ENCODE measurements at regions not wholly inside any gene's neighbourhood (a gene's known extent, or its start where the extent isn't known, plus 50 kb on each side); places are given as distances from the start of the nearest gene placed in this dataset.

GRCh38 chr12:66945189-66945817 is 266.4 kb upstream of the GRIP1 start:
- 0 out of 2 replicates have a peak, but pooled peaks cover 4% of the 10 kb centered on the region for H3K27me3 ChIP-seq (ENCODE audit: control insufficient read depth, insufficient read depth, low read length)
- no peaks in the 10 kb centered on the region for H3K9me3 ChIP-seq (ENCODE audit: control insufficient read depth, insufficient read depth, low read depth, low read length)
- no peak overlapping the region for H3K4me3 ChIP-seq (ENCODE audit: low read depth in 2 of 2, low read length in 2 of 2)
- BruUV-seq (replicated peaks), result no TSS peak
- TF ChIP-seq TCF7L2 (IDR thresholded peaks at IDR 0.05; ENCODE audit: low read depth, low read length), result no peak
- no peak for TF ChIP-seq SIN3A (IDR thresholded peaks at IDR 0.05; ENCODE audit: borderline replicate concordance, insufficient read depth, low read depth, low read length)
- TF ChIP-seq, protein P1, sequence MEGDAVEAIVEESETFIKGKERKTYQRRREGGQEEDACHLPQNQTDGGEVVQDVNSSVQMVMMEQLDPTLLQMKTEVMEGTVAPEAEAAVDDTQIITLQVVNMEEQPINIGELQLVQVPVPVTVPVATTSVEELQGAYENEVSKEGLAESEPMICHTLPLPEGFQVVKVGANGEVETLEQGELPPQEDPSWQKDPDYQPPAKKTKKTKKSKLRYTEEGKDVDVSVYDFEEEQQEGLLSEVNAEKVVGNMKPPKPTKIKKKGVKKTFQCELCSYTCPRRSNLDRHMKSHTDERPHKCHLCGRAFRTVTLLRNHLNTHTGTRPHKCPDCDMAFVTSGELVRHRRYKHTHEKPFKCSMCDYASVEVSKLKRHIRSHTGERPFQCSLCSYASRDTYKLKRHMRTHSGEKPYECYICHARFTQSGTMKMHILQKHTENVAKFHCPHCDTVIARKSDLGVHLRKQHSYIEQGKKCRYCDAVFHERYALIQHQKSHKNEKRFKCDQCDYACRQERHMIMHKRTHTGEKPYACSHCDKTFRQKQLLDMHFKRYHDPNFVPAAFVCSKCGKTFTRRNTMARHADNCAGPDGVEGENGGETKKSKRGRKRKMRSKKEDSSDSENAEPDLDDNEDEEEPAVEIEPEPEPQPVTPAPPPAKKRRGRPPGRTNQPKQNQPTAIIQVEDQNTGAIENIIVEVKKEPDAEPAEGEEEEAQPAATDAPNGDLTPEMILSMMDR (IDR thresholded peaks at IDR 0.05), result no peak
- TF ChIP-seq, protein P2, sequence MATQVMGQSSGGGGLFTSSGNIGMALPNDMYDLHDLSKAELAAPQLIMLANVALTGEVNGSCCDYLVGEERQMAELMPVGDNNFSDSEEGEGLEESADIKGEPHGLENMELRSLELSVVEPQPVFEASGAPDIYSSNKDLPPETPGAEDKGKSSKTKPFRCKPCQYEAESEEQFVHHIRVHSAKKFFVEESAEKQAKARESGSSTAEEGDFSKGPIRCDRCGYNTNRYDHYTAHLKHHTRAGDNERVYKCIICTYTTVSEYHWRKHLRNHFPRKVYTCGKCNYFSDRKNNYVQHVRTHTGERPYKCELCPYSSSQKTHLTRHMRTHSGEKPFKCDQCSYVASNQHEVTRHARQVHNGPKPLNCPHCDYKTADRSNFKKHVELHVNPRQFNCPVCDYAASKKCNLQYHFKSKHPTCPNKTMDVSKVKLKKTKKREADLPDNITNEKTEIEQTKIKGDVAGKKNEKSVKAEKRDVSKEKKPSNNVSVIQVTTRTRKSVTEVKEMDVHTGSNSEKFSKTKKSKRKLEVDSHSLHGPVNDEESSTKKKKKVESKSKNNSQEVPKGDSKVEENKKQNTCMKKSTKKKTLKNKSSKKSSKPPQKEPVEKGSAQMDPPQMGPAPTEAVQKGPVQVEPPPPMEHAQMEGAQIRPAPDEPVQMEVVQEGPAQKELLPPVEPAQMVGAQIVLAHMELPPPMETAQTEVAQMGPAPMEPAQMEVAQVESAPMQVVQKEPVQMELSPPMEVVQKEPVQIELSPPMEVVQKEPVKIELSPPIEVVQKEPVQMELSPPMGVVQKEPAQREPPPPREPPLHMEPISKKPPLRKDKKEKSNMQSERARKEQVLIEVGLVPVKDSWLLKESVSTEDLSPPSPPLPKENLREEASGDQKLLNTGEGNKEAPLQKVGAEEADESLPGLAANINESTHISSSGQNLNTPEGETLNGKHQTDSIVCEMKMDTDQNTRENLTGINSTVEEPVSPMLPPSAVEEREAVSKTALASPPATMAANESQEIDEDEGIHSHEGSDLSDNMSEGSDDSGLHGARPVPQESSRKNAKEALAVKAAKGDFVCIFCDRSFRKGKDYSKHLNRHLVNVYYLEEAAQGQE (IDR thresholded peaks at IDR 0.05; ENCODE audit: insufficient read depth in 1 of 2, low read depth in 2 of 2, low read length in 1 of 2), result no peak
- no peak for TF ChIP-seq POLR2AphosphoS5 (IDR thresholded peaks at IDR 0.05; ENCODE audit: low read depth, low read length)
- in situ Hi-C loops (cut with HindIII; ENCODE audit: low pct_unique_long_range_greater_than_20kb, low sequenced_read_pairs) (no loop called here), intact Hi-C loops (cut with micrococcal nuclease; ENCODE audit: unreplicated experiment) (no loop called here)
- CTCF ChIA-PET, result no interaction called here
- no peak for DNase-seq (ENCODE audit: low read depth, low spot score)
- H3K4me1 ChIP-seq (ENCODE audit: control insufficient read depth, insufficient read depth, low read length), result no peaks in the 10 kb centered on the region
- POLR2A ChIA-PET, result no interaction called here
- no peak overlapping the region for H3K27ac ChIP-seq (ENCODE audit: low read length)
- ATAC-seq, result no peak
- no peaks in the 10 kb centered on the region for H3K36me3 ChIP-seq (ENCODE audit: control insufficient read depth, insufficient read depth, low read length)

DNA sequence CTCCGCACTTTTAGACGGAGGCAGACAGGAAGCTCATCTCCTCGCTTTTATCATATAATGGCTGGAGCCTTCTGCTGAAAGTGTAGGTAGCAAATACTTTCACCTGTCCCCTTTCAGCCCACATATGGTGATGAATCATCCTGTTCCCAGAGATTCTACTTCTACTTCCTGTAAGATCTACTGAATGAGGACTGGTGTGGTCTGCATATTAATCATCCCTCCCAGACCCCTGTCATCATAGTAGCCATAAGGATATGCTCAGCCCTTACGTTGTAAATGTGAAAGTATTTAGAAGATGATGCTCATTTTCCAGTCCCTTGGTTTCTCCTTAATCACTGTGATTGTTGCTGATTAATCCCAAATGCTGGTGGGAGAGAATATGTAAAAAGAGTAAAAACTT is 268.2 kb upstream of the GRIP1 start:
- no peak overlapping the region for H3K27ac ChIP-seq (ENCODE audit: low read length)
- 0 out of 2 replicates have a peak, but pooled peaks cover 4% of the 10 kb centered on the region for H3K27me3 ChIP-seq (ENCODE audit: control insufficient read depth, insufficient read depth, low read length)
- no peaks in the 10 kb centered on the region for H3K9me3 ChIP-seq (ENCODE audit: control insufficient read depth, insufficient read depth, low read depth, low read length)
- ChIA-PET POLR2A (no interaction called here), CTCF (interaction anchor here (0.6 kb wide), 1 partner anchor 223 kb away, joined by 3 read pairs; no protein-coding TSS in a partner anchor)
- in situ Hi-C loops (cut with HindIII; ENCODE audit: low pct_unique_long_range_greater_than_20kb, low sequenced_read_pairs), result no loop called here
- no TSS peak for BruUV-seq (replicated peaks)
- H3K4me3 ChIP-seq (ENCODE audit: low read depth in 2 of 2, low read length in 2 of 2), result no peak overlapping the region
- no peaks in the 10 kb centered on the region for H3K36me3 ChIP-seq (ENCODE audit: control insufficient read depth, insufficient read depth, low read length)
- ATAC-seq, result no peak
- no peaks in the 10 kb centered on the region for H3K4me1 ChIP-seq (ENCODE audit: control insufficient read depth, insufficient read depth, low read length)
- TF ChIP-seq TCF7L2 (IDR thresholded peaks at IDR 0.05; ENCODE audit: low read depth, low read length) (no peak), POLR2AphosphoS5 (IDR thresholded peaks at IDR 0.05; ENCODE audit: low read depth, low read length) (no peak)
- TF ChIP-seq, protein P2 (IDR thresholded peaks at IDR 0.05; ENCODE audit: insufficient read depth in 1 of 2, low read depth in 2 of 2, low read length in 1 of 2), result no peak
- intact Hi-C loops (cut with micrococcal nuclease; ENCODE audit: unreplicated experiment), result no loop called here
- no peak for DNase-seq (ENCODE audit: low read depth, low spot score)

Measured in Panc1 (cell line).